ENCODE measurements at regions not wholly inside any gene's neighbourhood (a gene's known extent, or its start where the extent isn't known, plus 50 kb on each side); places are given as distances from the start of the nearest gene placed in this dataset.

DNA sequence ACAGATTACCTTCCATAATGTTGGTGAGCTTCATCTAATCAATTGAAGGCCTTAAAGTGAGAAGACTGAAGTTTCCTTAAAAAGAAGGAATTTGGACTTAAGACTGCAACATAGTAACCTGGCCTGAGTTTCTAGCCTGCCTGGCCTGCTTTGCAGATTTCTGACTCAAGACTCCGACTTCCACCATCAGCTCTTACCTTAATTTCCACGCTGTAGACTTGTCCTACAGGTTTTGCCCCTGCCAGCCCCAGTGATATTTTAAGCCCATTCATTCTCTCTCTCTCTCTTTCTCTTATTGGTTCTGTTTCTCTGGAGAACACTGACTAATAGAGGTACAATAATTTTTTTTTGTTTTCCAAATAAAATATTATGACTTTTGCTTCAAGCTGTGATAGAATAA, 862.3 kb upstream of the GHITM start:
- no peak overlapping the region for H3K18ac ChIP-seq (ENCODE audit: low read length)
- H3K27ac ChIP-seq (ENCODE audit: low read depth, low read length) = peak overlapping the region; percentile 62
- whole genome bisulfite sequencing (ENCODE audit: extremely low coverage, insufficient coverage, insufficient read length) = no CpG with 5 or more reads among the region's 2 CpGs

DNA sequence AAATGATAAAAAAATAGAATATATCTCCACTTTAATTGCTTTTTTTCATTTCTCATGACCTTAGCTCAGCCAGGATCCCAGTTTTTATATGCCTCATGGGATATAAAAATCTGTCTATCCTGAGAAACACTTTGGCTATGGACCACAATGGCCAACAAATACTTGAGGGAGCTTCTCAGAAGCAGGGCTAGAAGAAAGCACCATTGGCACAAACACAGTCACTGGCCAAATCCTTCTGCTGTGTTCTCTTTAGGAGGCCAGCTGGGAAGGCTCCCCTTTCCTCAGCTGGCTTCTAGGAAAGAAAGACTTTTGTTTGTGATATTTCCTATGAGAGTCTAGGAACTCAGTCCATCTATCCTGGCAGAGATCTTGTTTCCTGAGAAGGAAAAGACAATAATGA, 856.2 kb upstream of the GHITM start:
- no peak overlapping the region for H3K4me3 ChIP-seq (ENCODE audit: low read depth, low read length)
- no peaks in the 10 kb centered on the region for H3K79me2 ChIP-seq (ENCODE audit: control insufficient read depth, insufficient read depth, low read length, poor library complexity)
- no peaks in the 10 kb centered on the region for H3K79me1 ChIP-seq (ENCODE audit: low read length)

More for the DNA sequence above, 862.3 kb upstream of the GHITM start:
- Histone ChIP-seq H3K79me2 (ENCODE audit: control insufficient read depth, insufficient read depth, low read length, poor library complexity) (no peaks in the 10 kb centered on the region), H2BK12ac (ENCODE audit: low read length) (no peak overlapping the region), H3K27me3 (ENCODE audit: insufficient read depth, low read length) (no peaks in the 10 kb centered on the region), H4K8ac (ENCODE audit: low read depth, low read length) (no peak overlapping the region), H2AFZ (ENCODE audit: insufficient read depth, low read length, poor library complexity) (no peak overlapping the region), H3K9ac (ENCODE audit: low read length) (no peak overlapping the region), H2BK5ac (ENCODE audit: low read depth, low read length, poor library complexity) (no peak overlapping the region), H3K9me3 (ENCODE audit: insufficient read depth, low read depth, low read length) (no peaks in the 10 kb centered on the region), H3K4ac (ENCODE audit: low read depth, low read length) (no peak overlapping the region), H4K12ac (ENCODE audit: low read depth, low read length) (no peak overlapping the region), H3K36me3 (ENCODE audit: control insufficient read depth in 1 of 2, insufficient read depth in 2 of 2, low read length in 2 of 2) (no peaks in the 10 kb centered on the region), H3K23ac (ENCODE audit: low read length) (no peak overlapping the region), H3K14ac (ENCODE audit: low read length) (no peak overlapping the region), H3K4me1 (ENCODE audit: control insufficient read depth in 1 of 2, insufficient read depth in 2 of 2, low read length in 2 of 2) (peaks cover 0 to 12% of the 10 kb centered on the region in 2 experiments), H3K4me2 (ENCODE audit: low read length) (no peak overlapping the region), H2AK5ac (ENCODE audit: low read length) (no peak overlapping the region), H4K91ac (ENCODE audit: low read depth, low read length) (no peak overlapping the region), H3K4me3 (ENCODE audit: low read depth, low read length) (no peak overlapping the region), H2BK120ac (ENCODE audit: insufficient read depth, low read length, poor library complexity) (no peak overlapping the region), H3K79me1 (ENCODE audit: low read length) (peaks cover 5% of the 10 kb centered on the region)
- DNase-seq = peak in 1 of 2 donors; percentile 68

DNA sequence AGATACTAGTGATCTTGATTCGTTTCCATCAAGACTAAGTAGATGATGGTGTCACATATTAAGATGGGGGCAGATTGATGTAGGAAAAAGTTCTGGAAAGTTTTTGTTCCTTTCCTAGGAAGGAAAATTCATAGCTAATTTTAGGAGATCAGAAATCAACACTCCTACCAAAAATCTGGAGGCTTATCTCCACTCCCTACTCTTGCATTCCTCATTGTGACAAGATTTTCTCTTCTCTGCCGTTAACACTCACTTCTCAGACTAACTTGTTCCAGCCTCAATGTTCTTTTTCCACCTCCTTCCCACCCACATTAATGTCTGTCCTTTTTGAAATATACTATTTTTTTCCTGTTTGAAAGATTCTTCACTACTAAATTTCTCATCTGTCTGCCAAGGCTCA, 851.9 kb upstream of the GHITM start:
- H3K27ac ChIP-seq (ENCODE audit: low read depth, low read length) = no peak overlapping the region
- no peak overlapping the region for H3K14ac ChIP-seq (ENCODE audit: low read length)
- no peaks in the 10 kb centered on the region for H3K79me1 ChIP-seq (ENCODE audit: low read length)
- H3K9ac ChIP-seq (ENCODE audit: low read length) = no peak overlapping the region
- H2AFZ ChIP-seq (ENCODE audit: insufficient read depth, low read length, poor library complexity) = no peak overlapping the region
- H3K4me2 ChIP-seq (ENCODE audit: low read length) = no peak overlapping the region
- no peak for DNase-seq
- H2BK12ac ChIP-seq (ENCODE audit: low read length) = no peak overlapping the region
- H3K9me3 ChIP-seq (ENCODE audit: insufficient read depth, low read depth, low read length) = no peaks in the 10 kb centered on the region
- no peak overlapping the region for H2BK120ac ChIP-seq (ENCODE audit: insufficient read depth, low read length, poor library complexity)
- H2AK5ac ChIP-seq (ENCODE audit: low read length) = no peak overlapping the region
- H3K4ac ChIP-seq (ENCODE audit: low read depth, low read length) = no peak overlapping the region
- no peaks in the 10 kb centered on the region for H3K79me2 ChIP-seq (ENCODE audit: control insufficient read depth, insufficient read depth, low read length, poor library complexity)
- no peak overlapping the region for H4K8ac ChIP-seq (ENCODE audit: low read depth, low read length)
- no peak overlapping the region for H3K18ac ChIP-seq (ENCODE audit: low read length)
- no peak overlapping the region for H4K91ac ChIP-seq (ENCODE audit: low read depth, low read length)
- H4K12ac ChIP-seq (ENCODE audit: low read depth, low read length) = no peak overlapping the region
- no peaks in the 10 kb centered on the region for H3K4me1 ChIP-seq (ENCODE audit: control insufficient read depth in 1 of 2, insufficient read depth in 2 of 2, low read length in 2 of 2)
- no peak overlapping the region for H3K23ac ChIP-seq (ENCODE audit: low read length)
- no peak overlapping the region for H2BK5ac ChIP-seq (ENCODE audit: low read depth, low read length, poor library complexity)
- no CpG with 5 or more reads among the region's 2 CpGs for WGBS (ENCODE audit: extremely low coverage, insufficient coverage, insufficient read length)
- no peaks in the 10 kb centered on the region for H3K36me3 ChIP-seq (ENCODE audit: control insufficient read depth in 1 of 2, insufficient read depth in 2 of 2, low read length in 2 of 2)
- H3K27me3 ChIP-seq (ENCODE audit: insufficient read depth, low read length) = no peaks in the 10 kb centered on the region
- no peak overlapping the region for H3K4me3 ChIP-seq (ENCODE audit: low read depth, low read length)

More for the DNA sequence above, 856.2 kb upstream of the GHITM start:
- Histone ChIP-seq H3K4me1 (ENCODE audit: control insufficient read depth in 1 of 2, insufficient read depth in 2 of 2, low read length in 2 of 2) (no peaks in the 10 kb centered on the region), H4K8ac (ENCODE audit: low read depth, low read length) (no peak overlapping the region), H2AFZ (ENCODE audit: insufficient read depth, low read length, poor library complexity) (no peak overlapping the region), H3K4me2 (ENCODE audit: low read length) (no peak overlapping the region), H3K9me3 (ENCODE audit: insufficient read depth, low read depth, low read length) (no peaks in the 10 kb centered on the region), H2BK12ac (ENCODE audit: low read length) (no peak overlapping the region), H2BK5ac (ENCODE audit: low read depth, low read length, poor library complexity) (no peak overlapping the region), H4K12ac (ENCODE audit: low read depth, low read length) (no peak overlapping the region), H2AK5ac (ENCODE audit: low read length) (no peak overlapping the region), H4K91ac (ENCODE audit: low read depth, low read length) (no peak overlapping the region), H3K27ac (ENCODE audit: low read depth, low read length) (no peak overlapping the region), H3K4ac (ENCODE audit: low read depth, low read length) (no peak overlapping the region), H3K14ac (ENCODE audit: low read length) (no peak overlapping the region), H3K36me3 (ENCODE audit: control insufficient read depth in 1 of 2, insufficient read depth in 2 of 2, low read length in 2 of 2) (no peaks in the 10 kb centered on the region), H3K9ac (ENCODE audit: low read length) (no peak overlapping the region), H3K23ac (ENCODE audit: low read length) (no peak overlapping the region), H3K18ac (ENCODE audit: low read length) (no peak overlapping the region), H2BK120ac (ENCODE audit: insufficient read depth, low read length, poor library complexity) (no peak overlapping the region), H3K27me3 (ENCODE audit: insufficient read depth, low read length) (no peaks in the 10 kb centered on the region)
- DNase-seq = no peak

DNA sequence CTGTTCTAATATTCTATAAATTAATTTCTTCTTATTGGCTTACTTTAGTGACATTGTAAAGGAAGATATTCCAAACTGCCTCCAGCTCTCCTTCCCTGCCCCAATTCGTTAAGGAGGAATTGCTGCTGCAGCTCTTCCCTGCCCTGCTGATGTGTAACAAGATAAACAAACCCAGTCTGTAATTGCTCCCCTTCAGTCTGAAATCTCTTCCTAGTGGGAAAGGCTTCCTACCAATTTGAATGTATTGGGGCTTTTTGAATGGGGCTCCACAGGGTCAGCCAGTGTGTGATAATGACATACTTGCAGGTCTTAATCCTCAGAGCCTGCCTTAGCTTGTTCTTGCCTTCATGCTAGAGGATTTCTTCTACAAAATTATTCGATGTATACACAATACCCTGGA, 849.9 kb upstream of the GHITM start:
- no CpG with 5 or more reads among the region's 2 CpGs for WGBS (ENCODE audit: extremely low coverage, insufficient coverage, insufficient read length)
- Histone ChIP-seq H3K79me1 (ENCODE audit: low read length) (no peaks in the 10 kb centered on the region), H3K4me1 (ENCODE audit: control insufficient read depth in 1 of 2, insufficient read depth in 2 of 2, low read length in 2 of 2) (no peaks in the 10 kb centered on the region), H4K91ac (ENCODE audit: low read depth, low read length) (no peak overlapping the region), H2BK120ac (ENCODE audit: insufficient read depth, low read length, poor library complexity) (no peak overlapping the region), H3K79me2 (ENCODE audit: control insufficient read depth, insufficient read depth, low read length, poor library complexity) (no peaks in the 10 kb centered on the region), H4K12ac (ENCODE audit: low read depth, low read length) (no peak overlapping the region), H2AFZ (ENCODE audit: insufficient read depth, low read length, poor library complexity) (no peak overlapping the region), H3K4me2 (ENCODE audit: low read length) (no peak overlapping the region), H3K4ac (ENCODE audit: low read depth, low read length) (no peak overlapping the region), H3K23ac (ENCODE audit: low read length) (no peak overlapping the region), H3K14ac (ENCODE audit: low read length) (no peak overlapping the region), H4K8ac (ENCODE audit: low read depth, low read length) (no peak overlapping the region), H2BK5ac (ENCODE audit: low read depth, low read length, poor library complexity) (no peak overlapping the region), H3K4me3 (ENCODE audit: low read depth, low read length) (no peak overlapping the region), H3K9ac (ENCODE audit: low read length) (no peak overlapping the region), H3K27me3 (ENCODE audit: insufficient read depth, low read length) (no peaks in the 10 kb centered on the region), H2BK12ac (ENCODE audit: low read length) (no peak overlapping the region), H3K27ac (ENCODE audit: low read depth, low read length) (no peak overlapping the region), H3K18ac (ENCODE audit: low read length) (no peak overlapping the region), H3K36me3 (ENCODE audit: control insufficient read depth in 1 of 2, insufficient read depth in 2 of 2, low read length in 2 of 2) (no peaks in the 10 kb centered on the region), H3K9me3 (ENCODE audit: insufficient read depth, low read depth, low read length) (no peaks in the 10 kb centered on the region), H2AK5ac (ENCODE audit: low read length) (no peak overlapping the region)
- DNase-seq = no peak
